ENCODE measurements at regions not wholly inside any gene's neighbourhood (a gene's known extent, or its start where the extent isn't known, plus 50 kb on each side); places are given as distances from the start of the nearest gene placed in this dataset.

- peak in 1 of 3 donors; percentile 34 for DNase-seq
- H3K4me3 ChIP-seq = no peak overlapping the region
- intact Hi-C loops (cut with DNase I, micrococcal nuclease) = no loop called here
- no peaks in the 10 kb centered on the region for H3K9me3 ChIP-seq
- no peaks in the 10 kb centered on the region for H3K4me1 ChIP-seq (ENCODE audit: low read depth)
- TF ChIP-seq, protein P1, sequence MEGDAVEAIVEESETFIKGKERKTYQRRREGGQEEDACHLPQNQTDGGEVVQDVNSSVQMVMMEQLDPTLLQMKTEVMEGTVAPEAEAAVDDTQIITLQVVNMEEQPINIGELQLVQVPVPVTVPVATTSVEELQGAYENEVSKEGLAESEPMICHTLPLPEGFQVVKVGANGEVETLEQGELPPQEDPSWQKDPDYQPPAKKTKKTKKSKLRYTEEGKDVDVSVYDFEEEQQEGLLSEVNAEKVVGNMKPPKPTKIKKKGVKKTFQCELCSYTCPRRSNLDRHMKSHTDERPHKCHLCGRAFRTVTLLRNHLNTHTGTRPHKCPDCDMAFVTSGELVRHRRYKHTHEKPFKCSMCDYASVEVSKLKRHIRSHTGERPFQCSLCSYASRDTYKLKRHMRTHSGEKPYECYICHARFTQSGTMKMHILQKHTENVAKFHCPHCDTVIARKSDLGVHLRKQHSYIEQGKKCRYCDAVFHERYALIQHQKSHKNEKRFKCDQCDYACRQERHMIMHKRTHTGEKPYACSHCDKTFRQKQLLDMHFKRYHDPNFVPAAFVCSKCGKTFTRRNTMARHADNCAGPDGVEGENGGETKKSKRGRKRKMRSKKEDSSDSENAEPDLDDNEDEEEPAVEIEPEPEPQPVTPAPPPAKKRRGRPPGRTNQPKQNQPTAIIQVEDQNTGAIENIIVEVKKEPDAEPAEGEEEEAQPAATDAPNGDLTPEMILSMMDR (IDR thresholded peaks at IDR 0.05) = no peak
- no peak for ATAC-seq
- H3K36me3 ChIP-seq (ENCODE audit: low read depth) = no peaks in the 10 kb centered on the region
Measured at GRCh38 chr18:79606621-79607331, 72.8 kb upstream of the CTDP1 start.

DNA sequence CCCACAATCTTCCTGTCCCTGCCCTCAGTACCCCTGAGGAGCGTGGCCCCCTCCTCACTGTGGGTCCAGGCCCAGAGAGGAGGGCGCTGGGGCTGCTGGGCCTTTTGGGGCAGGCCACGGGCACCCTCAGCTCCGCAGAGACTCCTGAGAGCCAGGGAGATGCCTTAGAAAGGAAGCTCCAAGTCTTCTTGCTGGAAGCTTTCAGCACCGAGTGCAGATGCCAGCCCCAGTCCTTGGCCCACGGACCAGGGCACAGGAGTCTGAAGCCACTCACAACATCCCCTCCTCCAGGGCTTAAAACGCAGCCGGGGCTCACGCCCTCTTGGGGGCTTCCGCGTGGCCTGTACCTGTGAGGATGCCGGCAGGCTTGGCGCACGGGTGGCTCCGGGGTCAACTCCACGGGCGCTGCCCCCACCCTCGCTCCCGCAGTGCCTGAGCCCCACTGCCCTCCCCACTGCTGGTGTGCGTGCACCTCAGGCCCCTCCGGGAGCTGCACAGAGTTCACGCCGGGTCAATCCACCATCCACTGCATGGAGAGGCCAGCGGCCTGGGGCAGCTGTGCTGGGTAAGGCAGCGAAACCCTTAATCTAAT is 72.1 kb upstream of the CTDP1 start:
- intact Hi-C loops (cut with DNase I, micrococcal nuclease) = no loop called here

DNA sequence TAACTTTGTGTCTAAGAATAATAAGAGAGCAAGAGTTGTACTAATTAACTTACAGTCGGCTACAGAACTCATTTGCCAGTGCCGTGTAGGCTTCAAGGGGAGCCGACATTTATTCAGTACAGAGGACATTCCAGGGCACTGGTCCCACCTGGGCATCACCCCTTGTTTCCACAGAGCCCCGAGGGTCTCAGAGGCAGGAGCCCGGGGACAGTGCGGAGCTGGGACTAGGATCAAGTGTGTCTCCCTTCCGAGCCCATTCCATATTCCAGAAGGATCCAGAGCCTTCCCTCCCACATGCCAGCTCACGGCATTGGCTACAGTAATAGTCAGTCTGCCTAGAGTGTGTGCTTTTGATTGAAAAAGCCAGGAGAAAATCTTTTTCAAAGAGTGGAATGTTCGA is 71.5 kb upstream of the CTDP1 start:
- ATAC-seq = no peak
- intact Hi-C loops (cut with DNase I, micrococcal nuclease) = no loop called here
- H3K36me3 ChIP-seq (ENCODE audit: low read depth) = no peaks in the 10 kb centered on the region
- H3K4me3 ChIP-seq = no peak overlapping the region
- TF ChIP-seq, protein P1 (IDR thresholded peaks at IDR 0.05) = no peak
- H3K4me1 ChIP-seq (ENCODE audit: low read depth) = no peaks in the 10 kb centered on the region
- no peaks in the 10 kb centered on the region for H3K9me3 ChIP-seq
- peak in 1 of 3 donors; percentile 8 for DNase-seq

More for the DNA sequence above, 72.1 kb upstream of the CTDP1 start:
- no peaks in the 10 kb centered on the region for H3K9me3 ChIP-seq
- peak in 1 of 3 donors; percentile 42 for DNase-seq
- no peaks in the 10 kb centered on the region for H3K4me1 ChIP-seq (ENCODE audit: low read depth)
- H3K36me3 ChIP-seq (ENCODE audit: low read depth) = no peaks in the 10 kb centered on the region
- TF ChIP-seq, protein P1 (IDR thresholded peaks at IDR 0.05) = no peak
- ATAC-seq = no peak
- H3K4me3 ChIP-seq = no peak overlapping the region

DNA sequence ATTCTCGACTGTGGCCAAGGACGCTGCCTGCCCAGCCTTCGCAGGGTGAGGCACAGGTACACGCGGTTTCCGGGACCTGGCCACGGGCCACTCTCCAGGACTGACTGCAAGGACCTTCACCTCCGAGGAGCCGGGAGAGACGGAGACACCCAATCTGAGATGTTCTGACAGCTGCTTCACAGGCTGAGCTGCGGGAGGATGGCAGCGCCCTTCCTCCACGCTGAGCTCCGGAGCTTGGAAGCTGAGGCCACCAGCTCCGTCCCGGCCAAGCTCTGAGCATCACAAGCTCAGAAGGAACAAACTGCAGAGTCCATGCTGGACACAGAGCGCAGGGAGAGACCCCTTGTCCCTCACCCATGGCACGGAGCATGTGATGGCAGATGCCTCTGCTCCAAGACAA is 71.1 kb upstream of the CTDP1 start:
- no peak overlapping the region for H3K4me3 ChIP-seq
- DNase-seq = peak in 1 of 3 donors; percentile 33
- H3K36me3 ChIP-seq (ENCODE audit: low read depth) = no peaks in the 10 kb centered on the region
- intact Hi-C loops (cut with DNase I, micrococcal nuclease) = no loop called here
- TF ChIP-seq, protein P1 (IDR thresholded peaks at IDR 0.05) = no peak
- ATAC-seq = no peak
- H3K9me3 ChIP-seq = no peaks in the 10 kb centered on the region
- H3K4me1 ChIP-seq (ENCODE audit: low read depth) = no peaks in the 10 kb centered on the region

DNA sequence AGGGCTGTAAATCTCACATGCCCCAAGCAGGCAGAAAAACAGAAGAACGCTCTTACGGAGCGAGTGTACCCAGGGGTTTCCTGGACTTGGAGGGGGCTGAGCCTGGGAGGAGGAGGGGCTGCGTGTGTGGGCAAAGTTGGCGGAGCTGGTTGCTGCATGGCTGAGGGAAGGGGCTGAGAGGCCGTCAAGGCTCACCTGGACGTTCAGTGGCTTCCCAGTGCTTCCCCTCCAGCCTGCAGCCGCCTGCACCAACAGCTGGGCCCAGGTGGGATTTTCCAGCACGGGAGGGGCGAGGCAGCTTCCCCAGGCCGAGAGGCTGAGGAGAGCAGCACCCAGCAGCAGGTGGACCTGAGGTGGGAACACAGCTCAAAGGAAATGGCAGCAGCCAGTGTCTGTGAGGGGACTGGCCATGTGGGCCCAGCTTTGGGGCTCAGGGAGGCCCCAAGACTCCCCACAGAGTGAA is 70.6 kb upstream of the CTDP1 start:
- TF ChIP-seq, protein P1 (IDR thresholded peaks at IDR 0.05) = no peak
- no peak overlapping the region for H3K4me3 ChIP-seq
- no peaks in the 10 kb centered on the region for H3K4me1 ChIP-seq (ENCODE audit: low read depth)
- ATAC-seq = no peak
- peak in 1 of 3 donors; percentile 35 for DNase-seq
- intact Hi-C loops (cut with DNase I, micrococcal nuclease) = no loop called here
- no peaks in the 10 kb centered on the region for H3K36me3 ChIP-seq (ENCODE audit: low read depth)
- H3K9me3 ChIP-seq = no peaks in the 10 kb centered on the region

Measured in mucosa of descending colon (tissue), 3 donors.